ENCODE measurements at regions not wholly inside any gene's neighbourhood (a gene's known extent, or its start where the extent isn't known, plus 50 kb on each side); places are given as distances from the start of the nearest gene placed in this dataset.

DNA sequence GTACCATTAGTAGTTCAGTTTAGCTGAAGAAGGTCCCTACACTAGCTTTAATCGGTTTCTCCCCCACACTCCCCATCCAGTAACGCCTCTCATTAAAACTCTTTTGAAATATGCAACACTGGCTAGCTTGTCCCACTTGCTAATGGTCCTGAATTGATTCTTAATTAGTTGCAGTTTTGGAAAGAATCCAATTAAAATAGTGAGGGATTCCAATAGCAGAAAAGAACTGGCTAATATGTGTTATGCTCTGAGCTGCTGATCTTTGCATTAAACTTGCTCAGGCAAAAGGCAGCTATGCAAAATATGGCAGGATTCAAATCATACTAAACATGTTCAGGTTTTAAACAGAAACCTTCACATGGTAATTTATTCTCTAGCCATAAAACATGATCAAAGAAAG is 252.5 kb upstream of the HNRNPA3 start:
- no peak overlapping the region for H3K4me3 ChIP-seq (ENCODE audit: low read depth, low read length)
- CTCF ChIA-PET, result no interaction called here
- TF ChIP-seq, protein P1, sequence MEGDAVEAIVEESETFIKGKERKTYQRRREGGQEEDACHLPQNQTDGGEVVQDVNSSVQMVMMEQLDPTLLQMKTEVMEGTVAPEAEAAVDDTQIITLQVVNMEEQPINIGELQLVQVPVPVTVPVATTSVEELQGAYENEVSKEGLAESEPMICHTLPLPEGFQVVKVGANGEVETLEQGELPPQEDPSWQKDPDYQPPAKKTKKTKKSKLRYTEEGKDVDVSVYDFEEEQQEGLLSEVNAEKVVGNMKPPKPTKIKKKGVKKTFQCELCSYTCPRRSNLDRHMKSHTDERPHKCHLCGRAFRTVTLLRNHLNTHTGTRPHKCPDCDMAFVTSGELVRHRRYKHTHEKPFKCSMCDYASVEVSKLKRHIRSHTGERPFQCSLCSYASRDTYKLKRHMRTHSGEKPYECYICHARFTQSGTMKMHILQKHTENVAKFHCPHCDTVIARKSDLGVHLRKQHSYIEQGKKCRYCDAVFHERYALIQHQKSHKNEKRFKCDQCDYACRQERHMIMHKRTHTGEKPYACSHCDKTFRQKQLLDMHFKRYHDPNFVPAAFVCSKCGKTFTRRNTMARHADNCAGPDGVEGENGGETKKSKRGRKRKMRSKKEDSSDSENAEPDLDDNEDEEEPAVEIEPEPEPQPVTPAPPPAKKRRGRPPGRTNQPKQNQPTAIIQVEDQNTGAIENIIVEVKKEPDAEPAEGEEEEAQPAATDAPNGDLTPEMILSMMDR (IDR thresholded peaks at IDR 0.05; ENCODE audit: insufficient read depth, low read length, missing control alignments), result no peak
- no peak for DNase-seq (ENCODE audit: low read depth, low spot score)
- POLR2A ChIA-PET, result no interaction called here

DNA sequence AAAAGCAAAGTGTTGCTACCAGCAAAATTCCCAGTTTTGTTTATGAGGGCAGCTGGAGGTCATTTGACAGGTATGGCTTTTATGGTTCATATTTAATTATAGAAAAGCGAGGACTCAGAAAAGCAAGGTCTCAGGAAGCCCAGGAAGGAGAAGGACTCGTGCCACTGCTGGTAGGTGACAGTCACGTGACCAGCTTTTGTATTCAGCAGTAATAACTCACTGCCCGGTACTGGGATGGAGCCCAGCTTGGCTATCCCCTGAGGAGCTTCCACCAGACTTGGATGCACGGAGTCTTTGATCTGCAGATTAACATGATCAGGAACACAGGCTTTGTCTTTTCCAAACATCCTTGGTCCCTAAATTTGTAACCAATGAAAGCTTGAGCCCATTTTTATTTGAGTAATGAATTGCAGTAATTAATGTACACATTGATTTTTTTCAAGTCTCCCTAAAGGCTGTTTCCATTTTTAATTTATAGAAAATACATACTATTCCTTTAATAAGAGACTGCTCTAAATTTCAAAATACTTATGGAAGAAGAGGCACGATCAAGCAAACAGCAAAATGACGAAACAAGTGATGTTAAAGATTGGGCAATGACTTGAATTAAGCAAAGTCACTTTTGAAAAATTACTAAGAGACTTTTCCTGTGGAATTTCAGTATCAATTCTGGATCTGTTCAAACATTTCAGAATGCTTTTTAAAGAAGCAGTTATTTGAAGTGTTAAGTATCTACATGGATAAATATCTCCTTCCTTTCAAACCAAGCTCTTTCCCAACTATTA is 251.7 kb upstream of the HNRNPA3 start:
- DNase-seq (ENCODE audit: low read depth, low spot score), result no peak
- TF ChIP-seq, protein P1 (IDR thresholded peaks at IDR 0.05; ENCODE audit: insufficient read depth, low read length, missing control alignments), result no peak
- POLR2A ChIA-PET, result no interaction called here
- H3K4me3 ChIP-seq (ENCODE audit: low read depth, low read length), result no peak overlapping the region
- CTCF ChIA-PET, result no interaction called here

DNA sequence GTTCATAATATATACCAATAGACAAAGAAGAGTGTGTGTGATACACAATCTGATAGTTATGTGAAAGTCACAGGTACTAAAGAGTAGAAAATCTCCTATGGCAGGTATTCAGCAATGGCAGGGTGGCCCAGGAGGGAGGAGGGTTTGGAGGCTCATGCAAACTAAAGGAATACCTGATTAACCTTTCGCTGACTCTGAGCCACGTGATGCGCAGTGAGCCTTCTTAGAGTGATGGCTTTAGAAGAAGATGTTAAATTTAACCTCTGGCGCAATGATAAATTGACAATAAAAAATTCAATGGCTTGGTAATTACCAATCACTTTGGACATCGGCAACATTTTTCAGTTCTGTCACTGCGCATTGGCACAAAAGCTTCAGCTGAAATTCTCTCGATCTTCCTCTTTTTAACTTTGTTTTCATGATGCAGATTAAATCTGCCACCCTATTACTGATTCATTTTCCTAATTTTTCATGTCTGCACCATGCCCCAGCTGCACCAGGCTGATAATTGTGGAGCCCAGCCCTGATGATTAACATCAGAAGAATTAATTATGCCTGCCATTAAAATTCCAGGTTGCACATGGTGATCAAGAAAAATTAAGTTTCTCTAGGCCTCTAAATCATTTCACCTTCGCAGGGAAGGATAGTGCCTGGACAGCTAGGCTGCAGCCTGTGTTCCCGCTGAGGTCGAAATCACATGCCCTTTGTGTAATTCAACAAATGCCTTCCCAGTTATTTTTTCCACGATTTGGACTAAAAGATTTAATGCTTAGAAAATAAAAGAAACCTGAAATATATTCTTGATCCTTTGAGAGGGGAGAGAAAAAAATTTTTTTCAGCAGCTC is 250.6 kb upstream of the HNRNPA3 start:
- no peak for DNase-seq (ENCODE audit: low read depth, low spot score)
- ChIA-PET POLR2A (no interaction called here), CTCF (no interaction called here)
- no peak overlapping the region for H3K4me3 ChIP-seq (ENCODE audit: low read depth, low read length)
- TF ChIP-seq, protein P1 (IDR thresholded peaks at IDR 0.05; ENCODE audit: insufficient read depth, low read length, missing control alignments), result no peak

DNA sequence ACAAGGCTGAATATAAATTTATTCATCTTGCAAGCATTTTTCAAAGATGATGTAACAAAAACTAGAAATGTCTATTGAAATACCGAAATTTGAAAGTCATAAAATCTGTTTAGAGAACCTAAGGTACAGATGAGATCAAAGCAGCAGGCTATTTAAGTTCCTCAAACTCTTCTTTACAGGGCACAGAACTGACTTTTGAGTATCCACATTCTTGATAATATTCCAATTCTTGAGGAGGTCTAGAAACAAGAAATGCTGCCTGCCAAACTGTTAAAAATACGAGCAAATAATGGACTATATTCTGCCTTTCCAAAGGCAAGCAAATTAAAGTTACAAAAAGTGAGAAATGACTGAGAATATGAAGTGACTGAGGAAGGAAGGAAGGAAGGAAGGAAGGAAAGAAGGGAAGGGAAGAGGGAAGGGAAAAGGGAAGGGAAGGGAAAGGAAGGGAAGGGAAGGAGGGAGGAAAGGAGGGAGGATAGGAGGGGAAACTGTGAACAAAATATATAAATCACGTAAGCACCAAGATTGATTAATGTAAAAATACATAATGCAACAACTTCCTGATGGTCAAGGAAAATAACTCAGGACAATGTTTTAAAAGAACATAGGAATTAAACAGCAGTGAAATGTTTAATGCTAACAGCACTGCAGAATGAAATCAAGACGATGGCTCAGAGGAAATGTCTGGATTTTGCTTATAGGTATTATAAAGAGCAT is 248.9 kb upstream of the HNRNPA3 start:
- TF ChIP-seq, protein P1 (IDR thresholded peaks at IDR 0.05; ENCODE audit: insufficient read depth, low read length, missing control alignments), result no peak
- POLR2A ChIA-PET, result no interaction called here
- H3K4me3 ChIP-seq (ENCODE audit: low read depth, low read length), result no peak overlapping the region
- CTCF ChIA-PET, result no interaction called here
- DNase-seq (ENCODE audit: low read depth, low spot score), result no peak

DNA sequence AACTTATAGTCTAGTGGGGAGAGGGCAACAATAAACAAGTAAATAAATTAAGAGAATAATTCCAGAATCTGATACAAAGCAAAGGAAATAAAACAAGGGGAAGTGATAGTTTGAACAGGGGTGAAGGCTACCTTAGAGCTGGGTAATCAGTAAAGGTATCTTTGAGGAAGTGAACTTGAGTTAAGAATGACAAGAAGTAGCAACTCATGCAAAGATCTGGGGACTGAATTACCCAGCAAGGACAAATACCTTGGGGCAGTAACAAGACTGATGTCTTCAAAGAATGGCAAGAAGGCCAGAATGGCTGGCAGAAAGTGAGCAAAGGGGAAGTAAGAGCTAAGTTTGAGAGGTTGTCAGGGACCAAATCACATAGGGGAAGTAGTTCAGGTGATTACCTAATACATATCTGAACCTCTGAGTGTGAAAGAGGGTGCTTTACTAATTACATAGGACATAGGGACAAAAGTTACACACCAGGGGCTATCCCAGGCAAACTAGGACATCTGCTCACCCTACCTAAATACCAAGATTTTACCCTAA is 244.6 kb upstream of the HNRNPA3 start:
- POLR2A ChIA-PET, result no interaction called here
- TF ChIP-seq, protein P1 (IDR thresholded peaks at IDR 0.05; ENCODE audit: insufficient read depth, low read length, missing control alignments), result no peak
- no peak for DNase-seq (ENCODE audit: low read depth, low spot score)
- CTCF ChIA-PET, result interaction anchor here (1.3 kb wide), 1 partner anchor 16 kb away, joined by 4 read pairs; no protein-coding TSS in a partner anchor
- H3K4me3 ChIP-seq (ENCODE audit: low read depth, low read length), result no peak overlapping the region

Measured in AG04449 (cell line).